Fibroblast of lung (primary cell): ENCODE measurements at regions not wholly inside any gene's neighbourhood (a gene's known extent, or its start where the extent isn't known, plus 50 kb on each side); places are given as distances from the start of the nearest gene placed in this dataset.
A peak's percentile ranks its signal among the peaks of the same experiment; 100 is the strongest.

ENCODE experiments used
- DNase-seq, 2 donors: peaks; one replicate each; pipeline versions ENCODE4 v3.0.0 to v3.0.0-alpha.2; 2010; ENCODE audit warnings: low read depth in 2 of 2
- H2AFZ ChIP-seq: 2 replicates; pipeline ENCODE4 v1.5.1; 2012; ENCODE audit warnings: low read length, control low read depth, inconsistent platforms
- H3K27ac ChIP-seq: 2 replicates; pipeline ENCODE4 v1.5.1; 2011; ENCODE audit warnings: low read length, control low read depth; ENCODE audit not compliant: insufficient read depth
- H3K27me3 ChIP-seq: 2 replicates; pipeline ENCODE4 v1.5.1; 2011; ENCODE audit warnings: mild to moderate bottlenecking, low read length; ENCODE audit not compliant: control insufficient read depth, insufficient read depth
- H3K36me3 ChIP-seq: 2 replicates; pipeline ENCODE4 v1.5.1; 2011; ENCODE audit warnings: low read length; ENCODE audit not compliant: control insufficient read depth, insufficient read depth
- H3K4me1 ChIP-seq: 2 replicates; pipeline ENCODE4 v1.5.1; 2011; ENCODE audit warnings: low read length; ENCODE audit not compliant: control insufficient read depth, insufficient read depth; ENCODE audit errors: extremely low read depth
- H3K4me2 ChIP-seq: 2 replicates; pipeline ENCODE4 v1.5.1; 2011; ENCODE audit warnings: low read length, control low read depth; ENCODE audit not compliant: insufficient read depth; ENCODE audit errors: extremely low read depth
- H3K4me3 ChIP-seq, 4 experiments: fragments of 200-600 bp in 1 of 4; sonication (generic) in 1 of 4; replicated peaks in 1 of 4; 2 replicates each; pipeline ENCODE4 v1.5.1; 2011 to 2016; ENCODE audit warnings: low read length in 4 of 4, low read depth in 3 of 4, mild to moderate bottlenecking in 3 of 4, control low read depth in 2 of 4, inconsistent platforms in 1 of 4, mixed read lengths in 1 of 4; ENCODE audit not compliant: insufficient read depth in 1 of 4; ENCODE audit errors: control extremely low read depth in 1 of 4
- H3K79me2 ChIP-seq: 2 replicates; pipeline ENCODE4 v1.5.1; 2012; ENCODE audit warnings: mild to moderate bottlenecking, low read length, inconsistent platforms; ENCODE audit not compliant: control insufficient read depth, insufficient read depth
- H3K9ac ChIP-seq: 2 replicates; pipeline ENCODE4 v1.5.1; 2011; ENCODE audit warnings: mild to moderate bottlenecking, low read length, control low read depth; ENCODE audit not compliant: insufficient read depth
- H3K9me3 ChIP-seq: 2 replicates; pipeline ENCODE4 v1.5.1; 2012; ENCODE audit warnings: low read depth, low read length; ENCODE audit not compliant: control insufficient read depth, insufficient read depth
- H4K20me1 ChIP-seq: 2 replicates; pipeline ENCODE4 v1.5.1; 2011; ENCODE audit warnings: low read length; ENCODE audit not compliant: control insufficient read depth, insufficient read depth; ENCODE audit errors: extremely low read depth
- CTCF ChIP-seq, 2 donors: IDR thresholded peaks in 1 of 2; conservative IDR thresholded peaks in 1 of 2; 1 replicate in 1 of 2; 2 replicates in 1 of 2; pipeline ENCODE4 v1.5.1; 2011 to 2012; ENCODE audit warnings: low read length in 2 of 2, control low read depth in 1 of 2, inconsistent platforms in 1 of 2, low read depth in 1 of 2, mild to moderate bottlenecking in 1 of 2
- EZH2 ChIP-seq: IDR thresholded peaks from 2 replicates; pipeline ENCODE4 v1.5.1; 2012; ENCODE audit warnings: low read length, control low read depth, mild to moderate bottlenecking; ENCODE audit errors: missing control alignments

GRCh38 chr13:26971990-26972887 lies 199.4 kb downstream of the USP12 start:
- Histone ChIP-seq H3K9ac (no peak overlapping the region), H3K4me1 (no peaks in the 10 kb centered on the region), H2AFZ (no peak overlapping the region), H3K27ac (no peak overlapping the region), H4K20me1 (no peaks in the 10 kb centered on the region), H3K4me2 (no peak overlapping the region), H3K9me3 (no peaks in the 10 kb centered on the region), H3K4me3 (no peak overlapping the region), H3K36me3 (no peaks in the 10 kb centered on the region), H3K79me2 (no peaks in the 10 kb centered on the region), H3K27me3 (peaks cover 7% of the 10 kb centered on the region)
- DNase-seq, result peak in 1 of 2 donors; percentile 25
- peak in 1 of 2 donors; percentile 53 for TF ChIP-seq CTCF (conservative IDR thresholded peaks at IDR 0.05 in 1 of 2, IDR thresholded peaks at IDR 0.05 in 1 of 2; ENCODE audit: low read depth in 1 of 2, low read length in 2 of 2)
- TF ChIP-seq EZH2, result no peak

GRCh38 chr13:26968431-26969341 lies 202.9 kb downstream of the USP12 start:
- peaks cover 6% of the 10 kb centered on the region for H3K4me1 ChIP-seq
- no peak overlapping the region for H3K9ac ChIP-seq
- DNase-seq, result peak in 1 of 2 donors; percentile 29
- no peaks in the 10 kb centered on the region for H3K79me2 ChIP-seq
- H3K9me3 ChIP-seq, result no peaks in the 10 kb centered on the region
- H2AFZ ChIP-seq, result no peak overlapping the region
- TF ChIP-seq EZH2 (no peak), CTCF (conservative IDR thresholded peaks at IDR 0.05 in 1 of 2, IDR thresholded peaks at IDR 0.05 in 1 of 2; ENCODE audit: low read depth in 1 of 2, low read length in 2 of 2) (no peak)
- H4K20me1 ChIP-seq, result no peaks in the 10 kb centered on the region
- no peak overlapping the region for H3K4me3 ChIP-seq
- no peak overlapping the region for H3K27ac ChIP-seq
- no peaks in the 10 kb centered on the region for H3K36me3 ChIP-seq
- peaks cover 21% of the 10 kb centered on the region for H3K27me3 ChIP-seq
- no peak overlapping the region for H3K4me2 ChIP-seq
